ENCODE measurements at regions not wholly inside any gene's neighbourhood (a gene's known extent, or its start where the extent isn't known, plus 50 kb on each side); places are given as distances from the start of the nearest gene placed in this dataset.

GRCh38 chr3:5331567-5332269, 144.2 kb downstream of the EDEM1 start:
- Histone ChIP-seq H3K9me3 (no peaks in the 10 kb centered on the region), H3K4me3 (no peak overlapping the region), H3K27ac (peak overlapping the region; percentile 60 to 62; a peak in 5 of 6 replicates), H3K4me2 (peak overlapping the region; percentile 50), H3K4me1 (peaks cover 32% of the 10 kb centered on the region)
- FAIRE-seq (no peak), DNase-seq (ENCODE audit: low read depth in 1 of 2, low spot score in 1 of 2) (no peak), ATAC-seq (no peak)
- ChIA-PET CTCF (no interaction called here), POLR2A (no interaction called here)
- TF ChIP-seq, protein P1, sequence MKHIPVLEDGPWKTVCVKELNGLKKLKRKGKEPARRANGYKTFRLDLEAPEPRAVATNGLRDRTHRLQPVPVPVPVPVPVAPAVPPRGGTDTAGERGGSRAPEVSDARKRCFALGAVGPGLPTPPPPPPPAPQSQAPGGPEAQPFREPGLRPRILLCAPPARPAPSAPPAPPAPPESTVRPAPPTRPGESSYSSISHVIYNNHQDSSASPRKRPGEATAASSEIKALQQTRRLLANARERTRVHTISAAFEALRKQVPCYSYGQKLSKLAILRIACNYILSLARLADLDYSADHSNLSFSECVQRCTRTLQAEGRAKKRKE (CRISPR knock-in tag; IDR thresholded peaks at IDR 0.05; ENCODE audit: low read depth) = no peak
- TF ChIP-seq TFCP2L1 (CRISPR knock-in tag; IDR thresholded peaks at IDR 0.05) = no peak
- no peak for TF ChIP-seq KDM1A (IDR thresholded peaks at IDR 0.05; ENCODE audit: low read depth)
- no peak for TF ChIP-seq POLR2AphosphoS2 (conservative IDR thresholded peaks at IDR 0.05; ENCODE audit: low read length)
- no peak for TF ChIP-seq RCOR1 (IDR thresholded peaks at IDR 0.05; ENCODE audit: low read depth, low read length)
- TF ChIP-seq RFX5 (IDR thresholded peaks at IDR 0.05) = no peak
- no peak for TF ChIP-seq ZFP36 (IDR thresholded peaks at IDR 0.05; ENCODE audit: borderline replicate concordance, partially characterized antibody)
- TF ChIP-seq RNF2 (IDR thresholded peaks at IDR 0.05; ENCODE audit: borderline replicate concordance, low read depth) = no peak
- no peak for TF ChIP-seq MYC (IDR thresholded peaks at IDR 0.05; ENCODE audit: borderline replicate concordance, low read length)
- no peak for TF ChIP-seq CEBPB (IDR thresholded peaks at IDR 0.05)
- TF ChIP-seq EP300 (IDR thresholded peaks at IDR 0.05) = no peak
- no peak for TF ChIP-seq MAFK (IDR thresholded peaks at IDR 0.05; ENCODE audit: partially characterized antibody)
- TF ChIP-seq, protein P2, sequence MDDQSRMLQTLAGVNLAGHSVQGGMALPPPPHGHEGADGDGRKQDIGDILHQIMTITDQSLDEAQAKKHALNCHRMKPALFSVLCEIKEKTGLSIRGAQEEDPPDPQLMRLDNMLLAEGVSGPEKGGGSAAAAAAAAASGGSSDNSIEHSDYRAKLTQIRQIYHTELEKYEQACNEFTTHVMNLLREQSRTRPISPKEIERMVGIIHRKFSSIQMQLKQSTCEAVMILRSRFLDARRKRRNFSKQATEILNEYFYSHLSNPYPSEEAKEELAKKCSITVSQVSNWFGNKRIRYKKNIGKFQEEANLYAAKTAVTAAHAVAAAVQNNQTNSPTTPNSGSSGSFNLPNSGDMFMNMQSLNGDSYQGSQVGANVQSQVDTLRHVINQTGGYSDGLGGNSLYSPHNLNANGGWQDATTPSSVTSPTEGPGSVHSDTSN (IDR thresholded peaks at IDR 0.05) = no peak
- 55% methylated on average over 3 of the region's 3 CpGs for WGBS (ENCODE audit: missing lambda C conversion rate)

DNA sequence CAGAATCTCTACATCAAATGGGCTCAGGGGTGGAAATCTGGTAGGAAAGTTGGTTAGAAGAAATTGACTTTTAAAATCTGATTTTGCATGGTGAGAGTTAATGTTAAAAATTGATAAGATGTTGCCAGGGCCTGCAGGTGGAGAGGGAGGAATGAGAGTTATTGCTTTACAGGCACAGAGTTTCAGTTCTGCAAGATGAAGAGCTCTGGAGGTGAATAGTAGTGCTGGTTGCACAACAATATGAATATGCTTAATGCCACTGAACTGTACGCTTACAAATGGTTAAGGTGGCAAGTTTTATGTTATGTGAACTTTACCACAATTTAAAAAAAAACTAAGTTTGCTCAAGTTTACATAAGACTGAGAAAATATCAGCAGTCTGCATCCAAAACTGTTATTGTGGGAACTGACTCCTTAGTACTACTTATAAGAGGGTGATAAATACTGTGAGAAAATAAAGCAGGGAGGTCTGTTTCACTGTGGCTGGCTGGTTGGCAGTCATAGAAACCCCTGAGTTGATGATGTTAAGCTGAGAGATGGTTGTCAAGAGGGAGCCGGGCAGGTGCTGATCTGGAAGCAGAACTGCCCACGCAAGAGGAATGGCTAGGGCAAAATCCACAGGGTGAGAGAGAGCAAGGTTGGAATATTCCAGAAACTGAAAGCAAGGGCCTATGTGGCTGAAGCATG, 144.9 kb downstream of the EDEM1 start:
- ATAC-seq = no peak
- POLR2A ChIA-PET = no interaction called here
- CTCF ChIA-PET = interaction anchor here (1.2 kb wide), 1 partner anchor 10 kb away, joined by 3 read pairs; no protein-coding TSS in a partner anchor

More for the DNA sequence above, 144.9 kb downstream of the EDEM1 start:
- Histone ChIP-seq H3K4me3 (no peak overlapping the region), H3K4me2 (peak overlapping the region; percentile 50), H3K27ac (peak overlapping the region in 1 of 2 experiments; percentile 33; a peak in 2 of 6 replicates), H3K4me1 (peaks cover 32% of the 10 kb centered on the region), H3K9me3 (no peaks in the 10 kb centered on the region)
- TF ChIP-seq HES2 (IDR thresholded peaks at IDR 0.05) (no peak), RFX5 (IDR thresholded peaks at IDR 0.05) (no peak), BCL3 (IDR thresholded peaks at IDR 0.05) (no peak), CEBPB (IDR thresholded peaks at IDR 0.05) (no peak), SMC3 (IDR thresholded peaks at IDR 0.05) (no peak), EHMT2 (IDR thresholded peaks at IDR 0.05; ENCODE audit: low read depth) (no peak), PHF8 (IDR thresholded peaks at IDR 0.05; ENCODE audit: borderline replicate concordance, low read depth) (no peak), ZSCAN20 (CRISPR knock-in tag; IDR thresholded peaks at IDR 0.05) (no peak), RNF2 (IDR thresholded peaks at IDR 0.05; ENCODE audit: borderline replicate concordance, low read depth) (no peak), KDM5A (IDR thresholded peaks at IDR 0.05) (no peak), RCOR1 (IDR thresholded peaks at IDR 0.05; ENCODE audit: low read depth, low read length) (no peak), POLR2AphosphoS2 (conservative IDR thresholded peaks at IDR 0.05; ENCODE audit: low read length) (no peak), CBX2 (IDR thresholded peaks at IDR 0.05; ENCODE audit: borderline replicate concordance, low read depth) (no peak), ZFP36 (IDR thresholded peaks at IDR 0.05; ENCODE audit: borderline replicate concordance, partially characterized antibody) (no peak), POLR2A (IDR thresholded peaks at IDR 0.05; ENCODE audit: low read length) (no peak), ZNF302 (CRISPR knock-in tag; IDR thresholded peaks at IDR 0.05) (no peak)
- TF ChIP-seq, protein P3, sequence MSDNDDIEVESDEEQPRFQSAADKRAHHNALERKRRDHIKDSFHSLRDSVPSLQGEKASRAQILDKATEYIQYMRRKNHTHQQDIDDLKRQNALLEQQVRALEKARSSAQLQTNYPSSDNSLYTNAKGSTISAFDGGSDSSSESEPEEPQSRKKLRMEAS (IDR thresholded peaks at IDR 0.05) = no peak
- TF ChIP-seq, protein P4, sequence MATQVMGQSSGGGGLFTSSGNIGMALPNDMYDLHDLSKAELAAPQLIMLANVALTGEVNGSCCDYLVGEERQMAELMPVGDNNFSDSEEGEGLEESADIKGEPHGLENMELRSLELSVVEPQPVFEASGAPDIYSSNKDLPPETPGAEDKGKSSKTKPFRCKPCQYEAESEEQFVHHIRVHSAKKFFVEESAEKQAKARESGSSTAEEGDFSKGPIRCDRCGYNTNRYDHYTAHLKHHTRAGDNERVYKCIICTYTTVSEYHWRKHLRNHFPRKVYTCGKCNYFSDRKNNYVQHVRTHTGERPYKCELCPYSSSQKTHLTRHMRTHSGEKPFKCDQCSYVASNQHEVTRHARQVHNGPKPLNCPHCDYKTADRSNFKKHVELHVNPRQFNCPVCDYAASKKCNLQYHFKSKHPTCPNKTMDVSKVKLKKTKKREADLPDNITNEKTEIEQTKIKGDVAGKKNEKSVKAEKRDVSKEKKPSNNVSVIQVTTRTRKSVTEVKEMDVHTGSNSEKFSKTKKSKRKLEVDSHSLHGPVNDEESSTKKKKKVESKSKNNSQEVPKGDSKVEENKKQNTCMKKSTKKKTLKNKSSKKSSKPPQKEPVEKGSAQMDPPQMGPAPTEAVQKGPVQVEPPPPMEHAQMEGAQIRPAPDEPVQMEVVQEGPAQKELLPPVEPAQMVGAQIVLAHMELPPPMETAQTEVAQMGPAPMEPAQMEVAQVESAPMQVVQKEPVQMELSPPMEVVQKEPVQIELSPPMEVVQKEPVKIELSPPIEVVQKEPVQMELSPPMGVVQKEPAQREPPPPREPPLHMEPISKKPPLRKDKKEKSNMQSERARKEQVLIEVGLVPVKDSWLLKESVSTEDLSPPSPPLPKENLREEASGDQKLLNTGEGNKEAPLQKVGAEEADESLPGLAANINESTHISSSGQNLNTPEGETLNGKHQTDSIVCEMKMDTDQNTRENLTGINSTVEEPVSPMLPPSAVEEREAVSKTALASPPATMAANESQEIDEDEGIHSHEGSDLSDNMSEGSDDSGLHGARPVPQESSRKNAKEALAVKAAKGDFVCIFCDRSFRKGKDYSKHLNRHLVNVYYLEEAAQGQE (IDR thresholded peaks at IDR 0.05) = no peak
- TF ChIP-seq, protein P2 (IDR thresholded peaks at IDR 0.05) = no peak
- WGBS (ENCODE audit: missing lambda C conversion rate) = 88% methylated on average over 3 of the region's 3 CpGs
- no peak for DNase-seq (ENCODE audit: low read depth in 1 of 2, low spot score in 1 of 2)
- no peak for FAIRE-seq

All from A549 (cell line).